GM18907 (cell line): ENCODE measurements at regions not wholly inside any gene's neighbourhood (a gene's known extent, or its start where the extent isn't known, plus 50 kb on each side); places are given as distances from the start of the nearest gene placed in this dataset.
"Not testable (repeated sequence)": the region's sequence is repeated elsewhere in the genome, so short reads cannot be mapped to it uniquely, and the experiment has no call there.

ENCODE experiments used
- ATAC-seq: cut with Tn5 transposase; IDR thresholded peaks from one replicate; pipeline ENCODE4 v1.9.1; 2021; ENCODE audit warnings: mild to moderate bottlenecking, moderate library complexity; ENCODE audit not compliant: unreplicated experiment

DNA sequence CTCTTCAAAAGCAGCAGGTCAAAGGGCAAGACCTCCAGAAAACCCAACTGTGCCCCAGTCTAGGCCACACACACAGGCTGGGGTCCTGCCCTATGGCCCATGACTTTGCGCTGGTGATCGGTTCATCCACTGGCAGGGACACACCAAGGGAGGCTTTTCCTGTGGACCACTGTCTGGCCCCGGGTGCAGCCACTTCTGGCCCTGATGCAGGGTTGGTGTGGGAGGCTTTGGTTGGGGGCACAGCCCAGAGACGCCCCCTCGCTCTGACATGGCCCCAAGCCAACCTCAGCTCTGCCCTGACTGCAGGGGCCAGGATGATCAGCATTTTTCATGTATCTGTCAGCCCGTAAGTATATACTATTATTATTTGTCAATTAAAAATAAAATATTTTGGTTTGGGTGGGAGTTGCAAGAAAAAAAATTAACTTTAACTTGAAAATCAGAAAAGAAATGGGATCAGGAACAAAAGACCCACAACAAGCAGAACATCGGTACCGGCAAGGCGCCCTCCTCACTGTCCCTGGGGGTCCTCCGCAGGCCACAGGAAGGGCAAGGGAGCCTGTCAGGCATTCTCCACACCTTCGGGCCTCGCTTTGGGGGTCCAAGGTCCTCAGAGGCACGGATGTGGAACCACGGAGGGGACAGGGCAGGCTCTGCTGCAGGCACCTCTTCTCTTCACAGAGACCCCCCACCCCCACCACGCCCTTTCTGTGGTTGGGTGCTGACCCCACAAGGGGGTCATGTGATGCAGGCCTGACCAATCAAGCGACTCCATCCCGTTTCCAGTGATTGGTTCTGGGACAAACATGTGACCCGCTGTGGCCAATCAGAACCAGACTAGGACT lies 181.5 kb upstream of the SFSWAP start:
- no peak for ATAC-seq

DNA sequence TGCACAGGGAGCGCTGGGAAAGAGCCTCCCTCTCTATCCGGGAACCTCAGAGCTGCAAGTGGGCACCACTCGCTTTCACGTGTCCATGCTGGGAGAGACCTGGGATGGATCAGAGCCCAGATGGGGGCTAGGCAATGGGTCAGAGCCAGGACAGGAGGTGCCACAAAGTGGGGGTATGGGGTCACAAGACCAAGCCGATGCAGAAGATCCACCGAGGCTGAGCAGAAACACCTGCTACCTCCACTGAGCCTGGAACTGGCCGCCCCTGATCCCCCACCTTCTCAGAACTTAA lies 180.9 kb upstream of the SFSWAP start:
- no peak for ATAC-seq

DNA sequence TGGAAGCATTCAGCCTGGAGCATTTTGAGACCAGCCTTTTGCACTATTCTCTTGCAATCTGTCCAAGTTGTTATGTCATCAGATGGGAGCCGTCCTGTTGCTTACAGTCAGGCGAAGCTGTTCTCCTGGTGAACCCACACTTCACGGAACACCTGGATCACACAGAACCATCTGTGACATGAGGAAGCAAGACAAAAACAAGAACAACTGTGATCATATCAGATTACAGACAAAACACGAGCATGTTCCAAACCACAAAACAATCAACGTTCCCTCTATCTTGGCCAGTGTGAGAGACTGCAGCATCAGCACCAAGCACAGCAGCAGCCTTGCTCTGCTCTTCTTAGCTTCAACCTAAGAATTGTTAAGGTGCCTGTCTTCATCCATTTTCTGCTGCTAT lies 180.5 kb upstream of the SFSWAP start:
- no peak for ATAC-seq

DNA sequence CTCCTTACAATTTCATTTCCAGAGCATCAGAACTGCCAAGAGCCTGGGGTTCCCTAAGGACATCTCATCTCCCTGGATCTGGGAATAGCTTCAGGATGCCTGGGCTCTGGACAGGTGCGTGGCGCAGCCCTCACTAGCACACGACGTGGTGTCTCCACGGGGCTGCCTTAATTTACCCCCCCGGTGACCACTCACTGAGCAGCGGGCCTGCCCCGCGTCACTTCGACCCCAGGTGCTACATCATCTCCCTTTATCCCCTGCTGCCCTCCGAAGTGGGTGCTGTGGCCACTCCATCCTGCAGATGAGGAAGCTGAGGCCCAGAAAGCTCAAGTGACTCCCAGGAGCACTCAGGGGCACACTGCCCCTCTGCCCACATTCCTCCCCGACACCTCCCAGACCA lies 177.8 kb upstream of the SFSWAP start:
- ATAC-seq: no peak

DNA sequence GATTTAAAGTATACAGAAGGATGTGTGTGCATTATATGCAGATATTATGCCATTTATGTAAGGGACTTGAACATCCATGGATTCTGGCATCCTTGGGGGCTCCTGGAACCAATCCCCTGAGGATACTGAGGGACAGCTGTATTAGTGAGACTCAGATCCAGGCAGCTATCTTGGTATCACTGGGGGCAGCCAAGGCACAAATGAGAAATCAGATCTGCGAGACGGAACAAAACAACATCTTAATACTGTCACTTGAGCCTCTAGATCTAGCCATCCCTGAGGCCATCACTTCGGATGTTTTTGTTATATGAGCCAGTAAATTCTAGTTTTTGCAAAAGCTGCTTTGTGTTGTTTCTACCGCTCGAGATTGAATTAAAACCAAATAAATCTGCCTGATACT lies 175.1 kb upstream of the SFSWAP start:
- no peak for ATAC-seq

DNA sequence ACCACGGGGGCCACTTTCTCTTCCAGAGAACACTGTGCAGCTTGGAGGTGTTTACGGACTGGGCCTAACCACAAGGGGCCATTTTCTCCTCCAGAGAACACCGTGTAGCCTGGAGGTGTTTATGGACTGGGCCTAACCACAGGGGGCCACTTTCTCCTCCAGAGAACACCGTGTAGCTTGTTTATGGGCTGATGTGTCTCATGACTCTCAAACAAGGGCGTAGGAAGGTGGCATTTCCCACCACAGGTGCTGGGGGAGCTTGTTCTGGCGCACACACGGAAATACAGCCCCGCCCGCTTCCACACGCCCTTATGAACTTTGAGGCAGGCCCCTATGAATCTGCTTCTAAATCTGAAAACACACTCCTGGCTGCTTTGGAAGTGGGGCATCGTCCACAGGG lies 174.6 kb upstream of the SFSWAP start:
- no peak for ATAC-seq

DNA sequence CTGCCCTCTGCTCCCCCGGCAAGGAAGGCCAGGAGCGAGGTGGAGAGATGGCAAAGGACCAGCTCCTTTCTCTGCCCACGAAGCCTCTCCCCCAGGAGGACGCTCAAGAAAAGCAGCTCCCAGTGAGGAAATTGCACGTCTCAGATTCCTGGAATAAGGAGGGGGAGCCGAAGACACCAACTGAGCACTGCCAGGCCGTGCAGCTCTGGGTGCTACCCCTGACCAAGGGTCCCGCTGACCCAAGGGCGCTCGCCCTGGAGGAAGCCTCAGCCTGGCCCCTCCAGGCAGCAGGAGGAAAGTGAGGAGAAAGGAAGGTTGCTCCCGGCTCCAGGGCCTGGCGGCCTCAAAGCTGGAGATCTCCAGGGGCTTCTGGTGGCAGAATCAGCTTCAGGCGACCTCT lies 174.1 kb upstream of the SFSWAP start:
- ATAC-seq: no peak

DNA sequence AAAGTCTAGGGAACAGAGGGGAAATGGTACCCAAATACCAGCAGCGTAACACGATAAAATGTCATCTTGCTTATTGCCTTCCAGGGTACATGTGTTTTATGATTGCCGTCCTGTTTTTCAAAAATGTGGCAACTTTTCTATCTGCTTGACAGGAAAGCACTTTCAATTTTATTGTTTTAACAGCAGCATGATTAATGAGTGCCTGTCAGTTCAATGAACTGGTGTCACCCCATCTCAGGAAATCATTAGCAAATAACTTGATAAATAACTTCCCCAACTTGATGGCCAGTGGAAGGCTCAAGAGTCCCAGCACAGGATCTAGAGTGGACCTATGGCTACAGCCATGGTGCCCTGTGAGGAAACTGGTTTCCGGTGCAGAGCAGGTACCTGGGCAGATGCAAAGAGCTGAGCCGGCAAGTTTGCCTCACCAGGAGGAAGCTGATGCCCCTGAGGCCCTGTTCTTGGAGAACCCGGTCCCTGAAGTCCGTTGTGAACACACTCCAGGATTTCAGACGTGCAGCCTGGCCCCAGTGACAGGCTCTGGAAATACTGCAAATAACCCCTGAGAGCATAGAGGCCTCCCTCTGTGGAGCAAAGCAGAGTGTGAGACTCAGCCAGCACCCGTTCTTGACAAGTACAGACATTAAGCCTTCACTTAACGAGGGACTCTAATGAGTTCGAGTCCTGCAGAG lies 173.5 kb upstream of the SFSWAP start:
- no peak for ATAC-seq

DNA sequence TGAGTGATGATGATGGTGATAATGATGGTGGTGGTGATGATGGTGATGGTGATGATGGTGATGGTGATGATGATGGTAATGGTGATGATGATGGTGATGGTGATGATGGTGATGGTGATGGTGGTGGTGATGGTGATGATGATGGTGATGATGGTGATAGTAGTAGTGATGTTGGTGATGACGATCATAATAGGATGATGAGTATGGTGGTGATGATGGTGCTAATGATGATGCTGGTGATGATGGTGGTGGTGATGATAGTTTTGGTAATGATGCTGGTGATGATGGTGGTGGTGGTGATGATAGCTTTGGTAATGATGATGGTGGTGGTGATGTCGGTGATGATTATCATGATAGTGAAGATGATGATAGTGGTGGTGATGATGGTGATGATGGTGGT lies 171.5 kb upstream of the SFSWAP start:
- no peak for ATAC-seq

DNA sequence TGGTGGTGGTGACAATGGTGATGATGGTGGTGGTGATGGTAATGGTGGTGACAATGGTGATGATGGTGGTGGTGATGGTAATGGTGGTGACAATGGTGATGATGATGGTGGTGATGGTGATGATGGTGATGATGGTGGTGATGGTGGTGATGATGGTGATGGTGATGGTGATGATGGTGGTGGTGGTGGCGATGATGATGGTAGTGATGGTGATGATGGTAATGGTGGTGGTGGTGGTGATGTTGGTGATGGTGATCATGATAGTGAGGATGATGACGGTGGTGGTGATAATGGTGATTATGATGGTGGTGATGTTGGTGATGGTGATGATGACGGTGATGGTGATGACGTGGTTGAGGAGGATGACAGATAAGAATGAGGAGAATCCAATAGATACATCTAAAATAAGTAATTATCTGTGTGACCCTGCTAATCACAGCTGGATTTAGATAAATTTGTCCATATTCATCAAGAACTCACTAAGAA lies 170.7 kb upstream of the SFSWAP start:
- no peak for ATAC-seq

DNA sequence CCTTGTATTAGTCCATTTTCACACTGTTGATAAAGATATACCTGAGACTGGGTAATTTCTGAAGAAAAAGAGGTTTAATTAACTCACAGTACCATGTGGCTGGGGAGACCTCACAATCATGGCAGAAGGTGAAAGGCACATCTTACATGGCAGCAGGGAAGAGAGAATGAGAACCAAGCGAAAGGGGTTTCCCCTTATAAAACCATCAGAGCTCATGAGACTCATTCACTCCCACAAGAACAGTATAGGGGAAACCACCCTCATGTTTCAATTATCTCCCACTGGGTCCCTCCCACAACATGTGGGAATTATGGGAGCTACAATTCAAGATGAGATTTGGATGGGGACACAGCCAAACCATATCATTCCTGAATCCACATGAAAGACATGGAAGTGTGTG lies 169.4 kb upstream of the SFSWAP start:
- not testable (repeated sequence) for ATAC-seq

DNA sequence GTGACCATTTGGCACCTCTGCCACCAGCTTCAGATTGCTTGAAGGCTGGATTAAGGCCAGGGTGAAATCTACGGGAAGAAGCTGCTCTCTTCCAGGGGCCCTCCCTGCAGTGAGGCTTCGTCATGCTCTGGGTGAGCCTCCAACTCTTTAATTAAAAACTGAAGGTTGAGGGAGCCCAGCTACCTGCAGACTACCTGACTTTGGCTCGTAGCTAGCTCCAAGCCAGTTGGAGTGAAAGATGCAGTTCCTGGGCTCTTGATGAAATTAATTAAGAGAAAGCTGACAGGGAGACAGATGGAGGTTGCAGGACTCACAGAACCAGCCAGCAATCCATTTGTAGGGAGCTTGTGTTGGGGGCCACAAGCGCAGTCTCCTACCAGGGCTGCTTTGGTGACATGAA lies 168.5 kb upstream of the SFSWAP start:
- ATAC-seq: no peak

DNA sequence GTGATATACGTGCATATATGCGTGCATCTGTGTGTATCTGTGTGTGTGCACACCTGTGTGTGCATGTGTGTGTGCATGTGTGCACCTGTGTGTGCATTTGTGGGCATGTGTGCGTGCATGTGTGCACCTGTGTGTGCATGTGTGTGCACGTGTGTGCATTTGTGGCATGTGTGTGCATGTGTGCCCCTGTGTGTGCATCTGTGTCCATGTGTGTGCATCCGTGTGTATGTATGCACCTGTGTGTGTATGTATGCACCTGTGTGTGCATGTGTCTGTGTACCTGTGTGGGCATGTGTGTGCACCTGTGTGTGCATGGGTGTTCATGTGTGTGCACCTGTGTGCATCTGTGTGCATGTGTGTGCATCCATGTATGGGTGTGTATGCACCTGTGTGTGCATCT lies 167.8 kb upstream of the SFSWAP start:
- ATAC-seq: no peak

DNA sequence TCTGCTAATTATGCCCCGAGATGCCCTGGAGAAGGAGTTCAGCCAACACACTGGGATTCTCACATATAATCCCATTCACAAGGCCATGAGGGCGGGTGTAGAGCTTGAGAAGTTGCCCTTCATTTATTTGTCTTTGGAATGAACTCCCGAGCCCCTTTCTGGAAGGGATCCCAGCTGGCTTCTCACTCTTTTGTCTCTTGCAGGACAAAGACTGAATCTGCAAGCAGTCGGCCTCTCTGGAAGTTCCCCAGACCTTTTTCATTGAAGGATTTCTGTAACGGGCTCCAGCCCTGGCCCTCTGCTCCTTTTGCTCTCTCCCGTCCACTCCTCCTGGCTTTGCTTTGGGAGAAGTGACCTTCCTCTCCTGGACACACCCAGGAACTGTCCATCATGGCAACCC lies 163.3 kb upstream of the SFSWAP start:
- no peak for ATAC-seq

DNA sequence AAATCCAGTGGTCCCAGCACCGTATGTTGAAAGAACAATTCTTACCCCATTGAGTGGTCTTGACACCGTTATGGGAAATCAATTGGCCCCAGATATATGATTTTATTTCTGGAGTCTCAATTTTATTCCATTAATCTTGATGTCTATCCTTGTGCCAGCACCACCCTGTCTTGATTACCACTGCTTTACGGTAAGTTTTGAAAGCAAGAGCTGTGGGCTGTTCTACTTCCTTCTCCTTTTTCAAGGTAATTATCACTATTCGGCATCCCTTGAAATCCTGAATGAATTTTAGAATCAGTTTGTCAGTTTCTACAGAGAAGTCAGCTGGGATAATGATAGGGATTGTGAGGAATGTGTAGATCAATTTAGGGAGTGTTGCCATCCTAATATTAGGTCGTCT lies 160.8 kb upstream of the SFSWAP start:
- no peak for ATAC-seq

DNA sequence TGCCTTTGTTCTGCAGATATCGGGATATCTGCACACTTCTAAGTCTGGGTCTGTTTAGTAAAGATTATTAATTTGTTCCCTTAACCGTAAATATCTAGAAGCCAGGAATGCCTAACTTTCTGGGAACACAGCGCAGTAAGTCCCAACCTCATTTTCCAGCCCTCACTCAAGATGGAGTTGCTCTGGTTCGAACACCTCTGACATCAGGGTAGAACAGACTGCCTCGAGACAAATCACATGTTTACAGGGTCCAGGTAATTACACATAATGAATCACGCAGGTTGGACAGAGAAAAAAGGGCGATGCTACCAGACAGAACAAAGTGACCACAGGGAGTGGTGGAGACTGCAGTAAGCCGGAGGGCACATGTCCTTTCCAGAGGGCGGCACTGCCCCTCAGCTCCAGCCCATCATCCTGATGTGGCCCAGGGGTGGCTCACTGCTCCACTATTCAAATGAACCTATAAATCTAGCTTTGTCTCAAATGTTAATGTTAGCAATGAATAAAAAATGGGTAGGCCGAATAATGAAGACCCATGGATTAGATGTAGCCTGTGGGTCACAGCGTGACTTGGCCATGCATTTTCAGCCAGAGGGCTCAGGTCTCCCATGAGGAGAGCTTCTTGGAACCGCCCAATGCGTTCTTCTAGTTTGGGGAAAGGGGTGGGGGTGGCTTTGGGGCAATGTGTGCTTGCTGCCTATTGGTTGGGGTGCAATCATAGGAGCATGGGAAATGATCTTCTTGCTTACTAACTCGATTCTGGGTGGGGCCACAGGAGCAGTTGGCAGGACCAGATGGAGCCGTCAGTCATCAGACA lies 159.0 kb upstream of the SFSWAP start:
- ATAC-seq: no peak

DNA sequence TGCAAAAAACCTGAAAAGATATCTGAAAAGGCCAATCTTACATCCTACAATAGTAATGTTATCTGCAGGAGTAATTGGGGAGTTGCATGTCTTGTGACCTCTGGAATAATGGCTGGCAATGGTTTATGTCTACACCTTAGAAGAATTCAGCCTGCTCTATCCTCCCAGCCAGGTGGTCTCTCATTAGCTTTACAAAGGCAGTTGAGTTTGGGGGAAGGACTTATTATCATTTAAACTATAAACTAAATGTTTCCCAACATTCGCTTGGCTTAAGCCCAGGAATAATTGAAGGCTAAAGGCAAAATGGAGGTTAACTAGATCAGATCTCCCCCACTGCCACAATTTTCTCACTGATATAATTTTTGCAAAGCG lies 158.4 kb upstream of the SFSWAP start:
- ATAC-seq: no peak

DNA sequence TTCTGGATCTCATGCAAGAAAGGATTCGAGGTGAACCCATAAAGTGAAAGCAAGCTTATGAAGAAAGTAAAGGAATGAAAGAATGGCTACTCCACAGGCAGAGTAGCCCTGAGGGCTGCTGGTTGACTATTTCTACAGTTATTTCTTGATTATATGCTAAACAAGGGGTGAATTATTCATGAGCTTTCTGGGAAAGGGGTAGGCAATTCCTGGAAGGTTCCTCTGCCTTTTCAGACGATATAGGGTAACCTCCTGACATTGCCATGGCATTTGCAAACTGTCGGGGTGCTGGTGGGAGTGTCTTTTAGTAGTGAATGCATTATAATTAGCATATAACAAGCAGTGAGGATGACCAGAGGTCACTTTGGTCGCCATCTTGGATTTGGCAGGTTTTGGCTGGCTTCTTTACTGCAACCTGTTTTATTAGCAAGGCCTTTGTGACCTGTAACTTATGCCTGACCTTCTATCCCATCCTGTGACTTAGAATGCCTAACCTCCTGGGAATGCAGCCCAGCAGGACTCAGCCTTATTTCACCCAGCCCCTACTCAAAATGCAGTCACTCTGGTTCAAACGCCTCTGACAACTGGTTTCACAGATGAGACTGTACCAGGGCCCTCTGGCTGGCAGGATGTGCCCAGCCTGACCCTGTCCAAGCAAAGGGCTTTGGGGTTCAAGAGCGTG lies 157.7 kb upstream of the SFSWAP start:
- ATAC-seq: no peak

DNA sequence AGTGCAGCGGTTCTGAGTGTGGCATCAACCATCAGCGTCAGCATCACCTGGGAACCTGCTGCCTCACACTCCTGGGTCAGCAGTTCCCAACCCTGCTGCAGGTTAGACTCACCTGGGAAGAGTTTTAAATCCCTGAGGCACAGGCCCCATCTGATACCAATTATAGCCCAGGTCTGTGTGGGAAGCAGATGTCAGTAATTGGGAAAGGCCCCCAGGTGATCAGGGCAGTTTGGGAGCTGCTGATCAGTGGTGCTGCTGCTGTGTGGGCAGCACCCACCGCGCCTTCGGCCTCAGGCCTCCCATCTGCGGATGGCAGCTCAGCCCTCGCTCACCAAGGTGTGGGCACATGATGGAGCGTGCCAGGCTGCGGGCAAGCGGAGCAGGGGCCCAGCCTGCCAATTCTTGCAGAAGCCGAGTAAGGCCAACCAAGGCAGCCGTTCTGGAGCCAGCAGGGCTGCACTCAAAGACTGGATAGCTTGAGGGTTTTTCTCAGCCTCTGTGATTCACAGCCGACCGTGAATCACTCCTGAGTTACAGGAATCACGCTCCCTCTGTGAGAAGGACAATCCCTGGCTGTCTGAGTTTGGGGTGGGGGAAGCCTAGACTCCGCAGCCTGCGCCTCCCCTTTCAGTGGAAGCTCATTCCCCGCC lies 155.6 kb upstream of the SFSWAP start:
- ATAC-seq: no peak

DNA sequence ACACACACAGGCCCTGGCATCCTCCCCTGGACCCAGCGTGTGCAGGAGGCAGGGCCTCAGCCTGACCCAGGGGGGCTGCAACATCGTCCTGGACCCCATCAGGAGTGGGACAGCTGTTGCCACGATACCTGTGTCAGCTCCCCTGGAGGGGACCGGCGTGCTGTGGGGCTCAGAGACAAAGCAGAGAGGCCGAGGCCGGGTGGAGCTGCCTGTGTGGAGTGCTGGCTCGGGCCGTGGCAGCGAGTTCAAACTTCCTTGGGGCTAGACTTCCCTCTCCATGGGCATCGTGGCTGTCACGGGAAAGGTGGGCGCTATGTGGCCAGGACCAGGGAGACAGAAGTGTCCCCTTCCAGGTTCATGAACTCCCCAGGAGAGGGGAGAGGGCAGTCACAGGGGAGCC lies 155.0 kb upstream of the SFSWAP start:
- no peak for ATAC-seq
